GM19240 (cell line): ENCODE measurements at regions not wholly inside any gene's neighbourhood (a gene's known extent, or its start where the extent isn't known, plus 50 kb on each side); places are given as distances from the start of the nearest gene placed in this dataset.
"Not testable (repeated sequence)": the region's sequence is repeated elsewhere in the genome, so short reads cannot be mapped to it uniquely, and the experiment has no call there.

ENCODE experiments used
- DNase-seq: peaks from one replicate; pipeline ENCODE4 v3.0.0; 2011; ENCODE audit warnings: low spot score; ENCODE audit not compliant: insufficient read length

DNA sequence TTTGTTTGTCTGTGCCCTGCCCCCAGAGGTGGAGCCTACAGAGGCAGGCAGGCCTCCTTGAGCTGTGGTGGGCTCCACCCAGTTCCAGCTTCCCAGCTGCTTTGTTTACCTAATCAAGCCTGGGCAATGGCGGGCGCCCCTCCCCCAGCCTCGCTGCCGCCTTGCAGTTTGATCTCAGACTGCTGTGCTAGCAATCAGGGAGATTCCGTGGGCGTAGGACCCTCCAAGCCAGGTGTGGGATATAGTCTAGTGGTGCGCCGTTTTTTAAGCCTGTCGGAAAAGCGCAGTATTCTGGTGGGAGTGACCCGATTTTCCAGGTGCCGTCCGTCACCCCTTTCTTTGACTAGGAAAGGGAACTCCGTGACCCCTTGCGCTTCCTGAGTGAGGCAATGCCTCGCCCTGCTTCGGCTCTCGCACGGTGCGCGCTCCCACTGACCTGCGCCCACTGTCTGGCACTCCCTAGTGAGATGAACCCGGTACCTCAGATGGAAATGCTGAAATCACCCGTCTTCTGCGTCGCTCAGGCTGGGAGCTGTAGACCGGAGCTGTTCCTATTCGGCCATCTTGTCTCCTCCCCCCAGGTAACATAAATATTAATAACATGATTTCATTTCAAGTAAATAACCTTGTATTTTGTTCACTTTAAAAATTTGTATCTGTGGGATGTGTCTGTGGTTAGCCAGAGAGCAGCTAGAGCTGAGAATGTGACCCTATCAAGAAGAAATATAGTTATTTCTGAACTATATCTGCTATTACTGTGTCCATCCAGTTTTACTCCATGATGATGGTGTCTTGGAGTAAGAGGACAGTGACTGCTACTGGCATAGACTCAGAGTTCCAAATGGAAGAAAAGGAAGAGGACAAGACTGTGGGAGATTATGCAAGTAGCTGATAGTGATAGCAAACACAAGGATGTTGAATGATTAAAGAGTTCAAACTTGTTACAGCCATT lies 305.1 kb upstream of the TCF4 start:
- not testable (repeated sequence) for DNase-seq

DNA sequence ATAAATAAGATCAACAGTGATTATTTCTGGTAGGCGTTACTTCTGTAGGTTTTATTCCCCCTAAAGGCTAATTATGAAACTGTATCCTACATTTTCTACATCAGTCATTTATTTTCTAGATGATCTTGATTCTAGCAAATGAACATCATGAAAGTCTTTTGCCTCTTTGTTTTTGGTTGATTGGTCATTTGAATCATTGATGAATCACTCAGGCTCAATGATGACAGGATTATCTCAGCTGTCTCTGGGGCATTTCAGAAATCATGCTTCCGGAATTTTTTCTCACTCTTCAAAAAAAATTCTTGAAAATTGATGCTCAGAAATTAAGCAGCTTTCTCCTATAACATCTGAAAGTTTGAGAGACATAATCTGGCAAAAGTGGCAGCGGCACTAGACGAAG lies 298.9 kb upstream of the TCF4 start:
- no peak for DNase-seq

DNA sequence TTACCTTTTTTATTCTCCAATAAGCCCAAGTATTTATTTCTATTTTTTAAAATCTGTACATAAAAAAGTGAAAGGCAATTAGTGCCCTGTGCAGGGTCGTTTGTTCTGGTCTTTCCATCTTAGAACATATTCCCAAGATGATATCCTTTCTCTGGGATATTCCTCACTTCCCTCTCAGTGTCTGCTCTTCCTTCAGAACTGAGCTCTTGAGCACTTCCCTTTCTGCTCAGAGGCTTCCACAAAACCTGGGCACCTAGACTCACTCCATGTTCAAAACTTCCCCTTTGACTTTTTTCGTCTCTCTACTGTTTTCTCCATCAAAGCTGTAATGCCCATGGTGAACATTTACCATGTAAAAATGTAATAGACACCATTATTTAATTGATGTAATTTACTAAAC lies 296.5 kb upstream of the TCF4 start:
- no peak for DNase-seq

DNA sequence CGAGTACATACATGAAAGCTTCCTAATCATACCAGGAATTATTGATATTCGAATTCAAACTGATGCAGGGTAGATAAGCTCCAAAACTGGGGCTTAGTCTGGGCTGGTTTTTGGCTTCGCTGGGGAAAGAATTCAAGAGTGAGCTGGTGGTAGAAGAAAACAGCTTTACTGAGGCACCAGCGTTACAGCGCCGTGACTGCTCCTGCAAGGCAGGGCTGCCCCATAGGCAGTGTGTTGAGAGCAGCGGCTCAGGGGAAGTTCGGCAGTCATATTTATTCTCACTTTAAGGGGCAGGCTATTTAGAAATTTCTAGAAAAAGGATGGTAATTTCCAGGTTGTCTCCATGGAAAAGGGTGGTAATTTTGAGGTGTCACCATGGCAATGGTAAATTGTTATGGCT lies 292.6 kb upstream of the TCF4 start:
- no peak for DNase-seq

DNA sequence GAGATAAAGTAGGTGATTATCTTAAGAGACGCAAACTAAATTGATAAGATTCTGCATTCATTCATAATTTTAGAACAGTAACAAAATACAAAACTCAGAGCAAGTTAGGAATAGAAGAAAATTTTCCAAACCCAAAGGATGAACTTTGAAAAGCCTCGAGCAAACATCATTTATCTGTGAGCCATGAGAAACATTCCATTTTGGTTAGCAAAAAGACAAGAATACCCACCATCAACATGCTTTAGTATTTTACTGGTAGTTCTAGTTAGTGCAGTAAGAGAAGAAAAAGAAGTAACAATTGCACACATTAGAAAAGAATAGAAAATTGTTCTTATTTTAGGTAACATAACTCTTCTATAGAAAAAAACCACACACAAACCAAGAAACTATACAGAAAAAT lies 291.3 kb upstream of the TCF4 start:
- no peak for DNase-seq

DNA sequence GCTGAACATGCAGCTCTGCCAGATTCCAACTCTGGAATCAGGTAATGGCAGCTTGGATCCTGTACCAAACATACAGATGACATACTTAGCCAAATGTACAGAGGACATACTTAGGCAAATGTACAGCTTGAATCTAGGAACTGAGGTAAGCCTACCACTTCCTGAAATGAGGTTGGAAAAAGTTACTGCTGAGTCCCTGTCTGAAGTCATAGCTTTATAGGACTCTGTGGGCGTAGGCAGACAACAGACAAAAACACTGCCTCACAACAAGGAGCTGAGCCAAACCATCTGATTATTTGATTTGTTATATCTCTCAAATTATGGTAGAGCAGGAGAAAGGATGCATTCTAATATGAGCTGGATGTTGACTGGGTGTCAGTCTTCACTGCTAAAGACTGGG lies 290.2 kb upstream of the TCF4 start:
- no peak for DNase-seq

DNA sequence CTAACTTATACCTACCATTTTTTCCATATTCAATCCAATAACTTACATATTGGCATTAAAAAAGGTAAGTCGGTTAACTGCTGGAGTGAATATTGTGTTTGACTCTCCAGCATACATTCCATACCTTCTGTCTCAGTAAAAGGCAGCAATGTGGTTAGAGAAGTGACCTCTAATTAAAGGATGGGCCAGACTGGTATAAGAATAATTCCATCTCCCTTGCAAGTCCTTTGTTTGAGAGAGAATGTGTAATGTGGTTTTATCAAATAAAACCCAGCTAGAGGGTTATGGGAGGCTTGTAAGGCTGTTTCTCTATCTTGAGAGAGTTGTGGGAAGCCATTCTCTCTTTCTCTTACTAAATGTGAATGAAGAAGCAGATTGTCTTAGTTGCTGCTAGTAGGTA lies 289.3 kb upstream of the TCF4 start:
- no peak for DNase-seq

DNA sequence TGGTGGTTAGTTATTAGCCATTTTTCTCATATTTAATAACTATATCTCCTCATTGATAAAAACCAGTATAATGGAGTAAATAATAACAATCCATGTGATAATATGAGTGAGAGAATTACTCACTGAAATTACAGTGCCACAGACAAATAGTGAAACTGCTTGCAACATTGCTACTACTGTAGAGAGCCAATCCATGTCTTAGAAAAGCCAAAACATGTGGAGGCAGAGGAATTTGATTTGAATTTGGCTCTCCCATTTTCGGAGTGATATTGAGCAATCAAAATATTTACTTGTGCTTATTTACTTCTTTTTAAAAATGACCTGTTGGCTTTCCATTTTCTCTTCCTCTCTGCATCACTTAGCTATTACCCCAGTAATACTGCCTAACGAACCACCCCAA lies 288.3 kb upstream of the TCF4 start:
- no peak for DNase-seq

DNA sequence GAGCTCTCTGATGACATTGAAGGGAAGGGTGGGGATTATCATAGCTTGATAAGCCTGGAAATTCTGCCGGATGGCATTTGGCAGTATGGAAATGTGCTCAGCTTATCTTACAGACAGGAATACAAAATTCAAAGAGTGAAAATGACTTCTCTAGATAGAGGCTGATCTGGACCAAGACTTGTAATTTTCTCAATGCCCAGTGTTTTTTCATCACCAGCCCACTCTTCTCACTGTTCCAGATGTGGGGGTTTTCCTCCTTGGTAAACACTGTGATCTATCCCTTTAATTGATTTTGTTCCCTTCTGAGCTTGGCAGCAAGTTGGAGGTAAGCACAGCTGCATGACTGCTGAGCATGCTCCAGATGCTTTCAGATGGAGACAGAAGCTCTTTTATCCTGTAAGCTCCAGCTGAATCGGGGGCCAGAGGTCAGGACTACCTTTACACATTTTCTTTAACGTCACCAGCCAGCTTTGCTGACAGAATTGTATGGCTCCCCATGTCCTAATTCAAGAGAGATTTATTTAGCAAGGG lies 287.4 kb upstream of the TCF4 start:
- DNase-seq = no peak

DNA sequence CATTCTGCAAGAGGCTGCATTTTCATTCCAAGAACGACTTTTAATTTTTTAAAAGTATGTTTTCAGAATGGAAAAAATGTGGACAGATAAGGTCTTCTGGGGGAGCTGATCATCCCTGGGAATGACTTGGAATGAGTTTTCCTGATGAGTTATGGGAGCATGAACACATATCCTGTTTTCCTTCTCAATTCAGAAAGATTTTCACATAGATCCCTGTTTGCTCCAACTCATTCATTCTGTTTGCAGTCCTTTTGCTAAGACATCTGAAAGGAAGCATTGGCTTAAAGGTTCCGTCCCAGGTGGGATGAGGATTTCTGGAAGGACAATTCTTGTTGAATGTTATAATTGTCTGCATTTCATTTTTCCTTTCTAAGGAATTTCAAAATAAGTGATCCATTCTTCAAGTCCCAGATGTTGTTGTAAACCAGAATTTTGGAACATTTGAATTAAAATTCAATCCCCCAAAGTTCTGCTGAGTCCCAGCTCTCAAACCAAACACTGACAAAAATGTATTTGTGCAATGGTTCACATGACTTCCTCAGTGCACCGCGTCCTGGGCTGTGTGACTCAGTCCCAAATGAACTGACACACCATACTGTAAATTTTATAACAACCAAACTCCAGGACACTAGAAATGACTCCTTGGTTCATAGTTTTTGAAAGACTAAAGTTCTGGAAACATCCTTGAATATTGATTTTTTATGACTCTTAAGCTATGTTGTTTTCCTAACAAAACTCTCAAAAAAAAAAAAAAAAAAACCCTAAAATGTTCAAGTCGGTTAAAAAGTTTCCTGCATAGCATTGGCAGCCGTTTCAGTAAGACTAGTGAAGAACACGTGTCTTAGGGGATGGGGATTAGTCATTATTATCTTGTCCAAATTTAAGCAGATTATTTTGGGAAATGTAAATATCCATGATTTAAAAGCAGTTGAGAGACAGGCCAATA lies 281.8 kb upstream of the TCF4 start:
- no peak for DNase-seq

DNA sequence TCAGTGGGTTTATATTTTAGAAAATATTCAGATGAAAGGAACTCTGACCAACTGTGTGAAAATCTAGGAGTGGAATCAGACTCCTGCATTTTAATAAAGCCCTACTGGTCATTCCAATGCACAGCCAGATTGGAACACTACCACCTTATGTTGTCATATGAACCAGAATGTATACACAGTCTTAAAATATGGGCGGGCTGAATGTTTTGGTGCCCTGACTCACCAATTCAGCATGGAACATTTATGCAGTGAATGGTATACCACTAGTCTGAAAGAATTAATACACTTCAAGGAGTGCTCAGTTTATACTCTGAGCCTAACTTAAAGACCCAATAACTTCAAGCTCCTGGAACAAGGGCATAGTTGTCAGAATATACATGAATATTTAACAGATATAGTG lies 280.9 kb upstream of the TCF4 start:
- no peak for DNase-seq

DNA sequence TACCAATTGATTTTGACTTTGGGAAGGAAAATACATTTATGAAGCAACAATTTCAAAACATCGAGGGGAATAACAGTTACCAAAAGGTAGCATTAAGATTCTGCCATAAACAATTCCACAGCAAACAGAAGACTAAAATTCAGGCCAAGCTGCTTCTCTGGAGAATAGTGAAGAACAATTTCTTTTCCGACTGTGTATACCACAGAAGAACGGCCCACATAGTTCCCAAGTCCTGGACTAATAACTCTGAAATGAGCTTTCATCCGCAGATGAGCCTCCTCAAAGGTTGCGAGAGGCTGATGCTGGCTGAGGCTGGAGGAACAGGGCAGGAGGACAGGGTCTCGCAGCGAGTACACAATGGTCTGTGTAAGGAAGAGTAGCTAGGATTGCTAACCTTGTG lies 278.9 kb upstream of the TCF4 start:
- no peak for DNase-seq

DNA sequence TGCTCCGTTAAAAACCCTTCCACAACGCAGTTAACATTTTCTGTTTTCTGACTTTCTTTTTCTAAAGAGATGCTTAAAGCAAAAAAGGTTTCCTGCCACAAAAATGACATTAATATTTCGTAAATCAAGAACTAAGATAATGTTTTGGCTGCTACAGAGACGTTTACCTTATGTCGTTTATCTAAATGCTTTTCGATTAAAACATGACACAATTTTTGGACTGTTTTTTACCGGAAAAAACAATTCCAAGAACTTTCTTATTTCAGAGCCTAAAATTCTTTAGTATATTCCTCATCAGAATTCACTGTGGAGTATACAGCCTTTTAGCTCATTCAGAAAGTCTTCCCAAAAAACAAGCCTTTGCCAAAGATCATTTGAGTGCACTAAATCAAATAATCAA lies 278.0 kb upstream of the TCF4 start:
- no peak for DNase-seq

DNA sequence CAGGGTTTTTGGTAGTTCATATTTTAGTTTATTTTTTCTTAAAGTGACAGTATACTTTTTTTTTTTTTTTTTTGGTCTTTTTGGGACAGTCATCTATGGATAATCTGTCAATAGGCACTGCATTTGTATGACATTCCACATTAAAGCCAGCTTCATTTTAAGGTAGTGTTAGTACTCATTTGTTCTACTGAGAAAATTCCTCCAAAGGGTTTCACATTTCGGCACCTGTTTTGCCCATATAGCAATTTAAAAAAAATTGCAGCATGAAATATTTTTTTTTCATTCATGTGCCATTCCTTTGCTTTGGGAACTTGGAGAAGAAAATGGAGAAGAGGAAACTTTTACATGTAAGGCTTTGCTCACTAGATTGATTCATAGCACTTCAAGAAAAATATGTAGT lies 276.3 kb upstream of the TCF4 start:
- DNase-seq = no peak

DNA sequence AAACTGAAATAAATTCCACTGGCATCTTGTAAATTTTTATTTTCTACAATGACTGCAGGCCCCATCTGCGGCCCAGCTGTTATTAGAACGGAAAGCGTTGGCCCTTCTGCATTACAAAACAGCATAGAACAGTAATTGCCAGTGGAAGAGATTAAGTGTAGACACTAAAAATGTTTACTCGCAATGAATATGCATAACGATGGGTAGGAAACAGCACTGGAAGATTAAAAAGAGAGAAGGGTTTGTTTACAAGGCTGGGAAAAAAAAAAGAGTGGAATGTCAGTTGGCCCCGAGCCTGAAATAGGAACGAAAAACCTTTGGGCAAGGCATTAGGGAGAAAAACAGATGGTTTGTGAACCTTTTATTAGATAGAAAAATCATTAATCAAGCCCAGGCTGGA lies 275.9 kb upstream of the TCF4 start:
- DNase-seq = no peak

DNA sequence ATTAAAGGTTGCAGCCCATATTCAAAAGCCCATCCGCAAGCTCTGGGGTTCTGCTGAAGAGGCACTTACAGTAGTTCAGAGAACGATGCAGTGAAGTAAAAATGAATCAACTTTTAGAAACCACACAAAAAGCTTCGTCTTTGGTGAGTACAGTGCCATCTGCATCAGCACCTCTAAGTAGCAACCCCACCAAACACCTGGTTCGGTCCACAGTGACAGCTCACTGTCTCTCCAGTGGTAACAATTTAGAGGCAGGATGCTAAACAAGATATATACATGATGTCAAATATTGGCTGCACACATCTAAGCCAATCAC lies 275.4 kb upstream of the TCF4 start:
- DNase-seq = no peak

DNA sequence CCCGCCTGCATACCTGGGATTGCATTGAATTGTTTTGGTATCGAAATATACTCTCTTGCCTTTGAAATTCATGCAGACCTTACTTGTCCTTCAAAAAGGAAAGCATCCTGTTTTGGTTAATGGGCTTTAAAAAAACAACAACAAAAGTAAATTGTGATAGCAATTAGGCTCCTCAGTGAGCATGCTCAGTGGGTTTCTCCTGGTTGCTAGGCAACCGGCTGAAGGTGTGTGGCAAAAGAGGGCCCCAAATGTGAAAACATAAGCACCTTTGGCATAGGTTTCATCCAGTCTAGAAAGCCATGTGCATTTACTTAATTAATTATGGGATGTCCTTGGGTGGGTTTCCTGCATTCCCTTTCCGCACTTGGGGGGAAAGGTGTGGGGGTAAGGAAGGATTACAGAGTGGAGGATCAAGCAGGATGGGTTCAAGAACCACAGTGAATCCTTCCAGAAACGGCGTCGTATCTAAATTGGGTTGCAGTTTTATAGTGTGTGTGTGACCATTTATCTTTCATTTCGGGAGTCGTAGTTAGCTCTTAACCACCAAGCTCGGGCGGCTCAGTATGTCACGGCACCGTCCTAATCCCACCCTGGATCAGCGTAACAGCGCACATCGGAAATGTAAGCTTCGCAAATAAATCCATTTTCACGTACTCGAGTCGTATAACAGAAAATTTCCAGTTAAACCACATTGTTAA lies 274.9 kb upstream of the TCF4 start:
- DNase-seq = no peak

DNA sequence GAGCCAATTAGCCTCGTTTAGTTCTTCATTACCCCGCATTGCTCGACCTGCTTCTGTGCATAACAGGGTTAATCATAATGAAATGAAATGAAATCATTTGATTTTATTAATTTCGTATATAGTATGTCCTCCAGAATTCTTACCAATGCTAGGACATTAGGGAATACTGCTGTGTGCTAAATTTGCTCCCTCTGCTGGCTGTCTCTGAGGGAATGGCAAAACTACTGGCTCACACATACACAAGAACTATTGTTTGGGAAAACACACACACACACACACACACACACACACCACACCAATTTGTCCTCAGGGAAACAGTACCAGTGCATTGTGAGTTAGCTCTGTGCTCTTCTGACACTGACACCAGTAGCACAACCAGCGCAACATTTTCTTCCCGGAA lies 273.3 kb upstream of the TCF4 start:
- DNase-seq = no peak

DNA sequence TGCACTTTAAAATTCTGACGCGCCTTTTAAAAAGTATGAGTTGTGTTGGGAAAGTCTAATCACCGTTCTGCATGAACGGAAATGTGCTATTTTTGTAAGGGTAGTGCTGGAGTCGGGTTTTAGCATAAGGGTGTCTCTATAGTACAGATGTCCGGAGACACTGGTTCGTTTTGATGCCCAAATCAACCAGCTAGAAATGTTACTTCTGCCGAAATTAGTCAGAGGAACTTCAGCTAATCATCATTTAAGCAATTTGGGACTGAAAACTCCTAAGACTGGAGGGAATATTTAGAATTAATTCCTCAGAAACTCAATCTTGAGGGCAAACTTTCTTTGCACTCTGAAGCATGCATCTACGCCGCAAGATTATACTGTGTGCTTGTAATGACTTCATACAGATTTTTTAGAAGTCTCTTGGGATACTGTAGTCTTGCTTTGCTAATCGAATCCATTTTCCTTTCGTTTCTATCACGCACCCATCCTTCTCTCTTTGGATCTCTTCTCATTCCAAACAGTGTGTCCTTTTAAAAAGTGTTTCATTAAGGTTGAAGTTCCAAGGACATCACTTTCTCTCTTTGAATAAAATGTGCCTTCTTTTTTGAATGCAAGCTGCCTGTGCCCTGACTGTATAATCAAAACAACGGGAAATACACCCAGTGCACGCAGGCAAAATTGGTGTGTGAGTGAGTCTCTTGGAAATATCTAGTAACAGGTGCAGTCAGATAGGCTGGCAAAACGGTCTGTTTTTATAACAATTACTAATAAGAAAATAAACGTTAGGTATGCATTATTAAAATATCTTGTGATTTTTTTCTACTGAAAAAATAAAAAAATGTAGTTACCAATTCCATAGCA lies 270.9 kb upstream of the TCF4 start:
- DNase-seq = no peak

DNA sequence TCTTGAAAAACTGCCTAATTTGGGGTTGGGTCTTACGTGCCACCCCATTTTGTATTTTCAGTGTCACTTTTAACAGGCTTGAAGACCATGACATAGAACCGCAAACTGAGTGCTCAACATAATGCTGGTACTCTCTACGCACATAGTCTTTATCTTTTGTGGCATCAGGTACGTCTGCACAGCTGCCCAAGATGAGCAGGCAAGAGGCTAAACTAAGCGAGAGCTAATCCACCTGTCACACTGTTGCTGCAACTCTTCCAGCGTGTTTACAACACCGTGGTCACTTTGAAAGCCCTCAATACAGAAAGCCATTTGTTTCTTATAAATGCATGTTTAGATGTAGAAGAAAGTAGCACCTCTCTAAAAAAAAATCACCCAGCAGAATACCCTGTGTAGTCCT lies 270.0 kb upstream of the TCF4 start:
- no peak for DNase-seq

DNA sequence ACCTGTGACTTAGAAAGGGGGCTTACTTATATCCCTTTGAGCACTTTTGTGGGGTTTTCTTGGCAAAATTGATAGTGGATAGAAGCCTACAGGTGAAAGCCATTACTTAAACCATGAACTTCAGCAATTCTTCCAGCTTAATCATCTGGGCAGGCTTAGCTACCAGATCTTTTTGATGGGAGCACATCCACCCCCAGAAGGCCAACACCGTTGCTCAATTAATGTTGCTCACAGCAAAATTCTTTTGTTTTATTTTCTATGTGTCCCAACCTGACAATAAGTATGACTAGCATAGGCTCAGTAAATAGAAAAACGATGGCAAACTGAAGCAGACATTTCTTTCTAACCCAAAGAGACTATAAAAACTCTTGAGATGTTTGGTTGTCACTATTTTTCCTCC lies 269.4 kb upstream of the TCF4 start:
- DNase-seq = no peak
